Neuronal stem cell (in vitro differentiated cells): ENCODE measurements at regions not wholly inside any gene's neighbourhood (a gene's known extent, or its start where the extent isn't known, plus 50 kb on each side); places are given as distances from the start of the nearest gene placed in this dataset.

ENCODE experiments used
- DNase-seq: peaks from one replicate; pipeline ENCODE4 v3.0.0-alpha.2; 2013; ENCODE audit warnings: low spot score
- H2AFZ ChIP-seq: one replicate; pipeline ENCODE4 v1.6.1; 2013; ENCODE audit warnings: mild to moderate bottlenecking, low read length, inconsistent platforms
- H2AK5ac ChIP-seq: 2 replicates; pipeline ENCODE4 v1.6.1; 2013; ENCODE audit warnings: low read depth, mild to moderate bottlenecking, inconsistent platforms, low read length, moderate library complexity, mixed read lengths
- H2BK120ac ChIP-seq: 2 replicates; pipeline ENCODE4 v1.6.1; 2013; ENCODE audit warnings: low read depth, mild to moderate bottlenecking, inconsistent platforms, low read length, moderate library complexity, mixed read lengths
- H2BK12ac ChIP-seq: one replicate; pipeline ENCODE4 v1.6.1; 2013; ENCODE audit warnings: low read length, inconsistent platforms
- H2BK15ac ChIP-seq: 2 replicates; pipeline ENCODE4 v1.6.1; 2013; ENCODE audit warnings: mild to moderate bottlenecking, low read length, inconsistent platforms, mixed read lengths
- H2BK5ac ChIP-seq: one replicate; pipeline ENCODE4 v1.6.1; 2013; ENCODE audit warnings: inconsistent platforms, mild to moderate bottlenecking, low read length, moderate library complexity
- H3K14ac ChIP-seq: one replicate; pipeline ENCODE4 v1.6.1; 2013; ENCODE audit warnings: low read length, inconsistent platforms
- H3K18ac ChIP-seq: 2 replicates; pipeline ENCODE4 v1.6.1; 2013; ENCODE audit warnings: low read length, inconsistent platforms
- H3K23ac ChIP-seq: 2 replicates; pipeline ENCODE4 v1.6.1; 2013; ENCODE audit warnings: low read depth, mild to moderate bottlenecking, mixed read lengths, low read length, inconsistent platforms; ENCODE audit not compliant: poor library complexity
- H3K27ac ChIP-seq: replicated peaks from 3 replicates; pipeline ENCODE4 v1.5.1; 2013; ENCODE audit warnings: low read length, inconsistent platforms
- H3K27me3 ChIP-seq, 3 experiments: 2 replicates each; pipeline ENCODE4 v1.6.1; 2013; ENCODE audit warnings: low read length in 3 of 3, mild to moderate bottlenecking in 2 of 3, inconsistent platforms in 1 of 3, low read depth in 1 of 3, mixed read lengths in 1 of 3, moderate library complexity in 1 of 3; ENCODE audit not compliant: control insufficient read depth in 3 of 3, insufficient read depth in 3 of 3
- H3K36me3 ChIP-seq, 2 donors: replicated peaks in 1 of 2; 2 replicates each; pipeline ENCODE4 v1.6.1; 2013; ENCODE audit warnings: low read length in 2 of 2; ENCODE audit not compliant: control insufficient read depth in 2 of 2, insufficient read depth in 2 of 2
- H3K4ac ChIP-seq: 2 replicates; pipeline ENCODE4 v1.6.1; 2013; ENCODE audit warnings: inconsistent platforms, mild to moderate bottlenecking, low read length, moderate library complexity
- H3K4me1 ChIP-seq, 2 donors: 1 replicate in 1 of 2; 2 replicates in 1 of 2; pipeline ENCODE4 v1.6.1; 2013; ENCODE audit warnings: low read length in 2 of 2, low read depth in 1 of 2; ENCODE audit not compliant: control insufficient read depth in 2 of 2, insufficient read depth in 1 of 2
- H3K4me2 ChIP-seq: one replicate; pipeline ENCODE4 v1.6.1; 2013; ENCODE audit warnings: mild to moderate bottlenecking, low read length, inconsistent platforms; ENCODE audit not compliant: insufficient read depth, poor library complexity, severe bottlenecking
- H3K4me3 ChIP-seq, 2 donors: 2 replicates each; pipeline ENCODE4 v1.5.1; 2013; ENCODE audit warnings: low read length in 2 of 2, mild to moderate bottlenecking in 2 of 2, inconsistent platforms in 1 of 2, moderate library complexity in 1 of 2
- H3K79me1 ChIP-seq: one replicate; pipeline ENCODE4 v1.6.1; 2013; ENCODE audit warnings: low read depth, mild to moderate bottlenecking, inconsistent platforms, low read length, moderate library complexity
- H3K9ac ChIP-seq: one replicate; pipeline ENCODE4 v1.6.1; 2013; ENCODE audit warnings: mild to moderate bottlenecking, low read depth, low read length, inconsistent platforms; ENCODE audit not compliant: poor library complexity
- H3K9me3 ChIP-seq, 2 donors: replicated peaks in 1 of 2; 2 replicates each; pipeline versions ENCODE3 to v1.6.1; 2013; ENCODE audit warnings: low read length in 2 of 2, mild to moderate bottlenecking in 2 of 2, inconsistent platforms in 1 of 2, low read depth in 1 of 2, mixed read lengths in 1 of 2, moderate library complexity in 1 of 2; ENCODE audit not compliant: control insufficient read depth in 2 of 2, insufficient read depth in 1 of 2
- H4K8ac ChIP-seq: one replicate; pipeline ENCODE4 v1.6.1; 2013; ENCODE audit warnings: low read depth, mild to moderate bottlenecking, inconsistent platforms, low read length, moderate library complexity
- H4K91ac ChIP-seq: one replicate; pipeline ENCODE4 v1.6.1; 2013; ENCODE audit warnings: low read length, low read depth, mild to moderate bottlenecking, inconsistent platforms; ENCODE audit not compliant: poor library complexity
- WGBS, 2 donors: extraction: QIAGEN DNeasy Blood & Tissue Kit; methylation state at CpG; one replicate each; pipeline ENCODE4 v1.1.7; 2013; ENCODE audit warnings: missing lambda C conversion rate in 2 of 2, mixed read lengths in 1 of 2; ENCODE audit not compliant: insufficient read length in 2 of 2, insufficient replicate concordance in 1 of 2; ENCODE audit errors: extremely low coverage in 2 of 2; 5-methylcytosine and 5-hydroxymethylcytosine counted together

- no peak overlapping the region for H4K8ac ChIP-seq
- H2AK5ac ChIP-seq: no peak overlapping the region
- no CpG with 5 or more reads among the region's 6 CpGs for WGBS, 2 donors
- H3K36me3 ChIP-seq: no peaks in the 10 kb centered on the region
- H3K18ac ChIP-seq: no peak overlapping the region
- H2BK120ac ChIP-seq: no peak overlapping the region
- no peak overlapping the region for H3K23ac ChIP-seq
- no peak overlapping the region for H3K14ac ChIP-seq
- H3K27ac ChIP-seq: no peak overlapping the region
- no peak overlapping the region for H3K9ac ChIP-seq
- no peak overlapping the region for H2AFZ ChIP-seq
- H3K27me3 ChIP-seq: no peaks in the 10 kb centered on the region
- no peak overlapping the region for H3K4me2 ChIP-seq
- no peak overlapping the region for H4K91ac ChIP-seq
- no peak overlapping the region for H2BK5ac ChIP-seq
- H3K4me3 ChIP-seq: no peak overlapping the region
- H3K79me1 ChIP-seq: no peaks in the 10 kb centered on the region
- no peak overlapping the region for H3K4ac ChIP-seq
- peaks cover 0 to 1% of the 10 kb centered on the region in 2 donors for H3K4me1 ChIP-seq
- H2BK15ac ChIP-seq: no peak overlapping the region
- no peaks in the 10 kb centered on the region for H3K9me3 ChIP-seq
- no peak for DNase-seq
- H2BK12ac ChIP-seq: no peak overlapping the region
These were observed 279.8 kb downstream of the UTP18 start for GRCh38 chr17:51540151-51540550.

DNA sequence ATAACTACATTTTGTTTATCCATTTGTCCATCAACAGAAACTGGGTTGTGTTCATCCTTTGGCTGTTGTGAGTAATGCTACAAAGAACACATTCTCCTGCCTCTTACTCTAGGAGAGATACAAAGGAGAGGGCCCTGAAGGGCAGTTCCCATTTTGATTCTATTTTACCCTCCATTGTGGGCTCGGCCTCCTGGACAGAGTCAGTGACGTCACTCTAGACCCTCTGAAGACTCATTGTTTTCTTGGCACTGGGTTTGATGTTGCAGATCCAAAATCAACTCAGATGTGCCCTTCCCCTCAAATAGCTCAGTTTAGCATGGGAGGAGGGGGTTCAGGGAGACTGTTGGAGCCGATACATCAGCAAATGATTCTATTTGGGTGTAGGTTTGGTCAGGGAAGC, 280.9 kb downstream of the UTP18 start:
- Histone ChIP-seq H2BK120ac (no peak overlapping the region), H4K8ac (no peak overlapping the region), H2AK5ac (no peak overlapping the region), H2BK5ac (no peak overlapping the region), H4K91ac (no peak overlapping the region), H3K23ac (no peak overlapping the region), H3K27me3 (no peaks in the 10 kb centered on the region), H3K18ac (no peak overlapping the region), H3K4me2 (no peak overlapping the region), H3K27ac (no peak overlapping the region), H2BK12ac (no peak overlapping the region), H3K4me1 (peaks cover 0 to 1% of the 10 kb centered on the region in 2 donors), H3K79me1 (no peaks in the 10 kb centered on the region), H3K36me3 (no peaks in the 10 kb centered on the region), H3K4ac (no peak overlapping the region), H3K9ac (no peak overlapping the region), H3K14ac (no peak overlapping the region), H3K9me3 (no peaks in the 10 kb centered on the region), H3K4me3 (no peak overlapping the region), H2AFZ (no peak overlapping the region), H2BK15ac (no peak overlapping the region)
- no CpG with 5 or more reads among the region's 3 CpGs for WGBS, 2 donors
- DNase-seq: no peak

DNA sequence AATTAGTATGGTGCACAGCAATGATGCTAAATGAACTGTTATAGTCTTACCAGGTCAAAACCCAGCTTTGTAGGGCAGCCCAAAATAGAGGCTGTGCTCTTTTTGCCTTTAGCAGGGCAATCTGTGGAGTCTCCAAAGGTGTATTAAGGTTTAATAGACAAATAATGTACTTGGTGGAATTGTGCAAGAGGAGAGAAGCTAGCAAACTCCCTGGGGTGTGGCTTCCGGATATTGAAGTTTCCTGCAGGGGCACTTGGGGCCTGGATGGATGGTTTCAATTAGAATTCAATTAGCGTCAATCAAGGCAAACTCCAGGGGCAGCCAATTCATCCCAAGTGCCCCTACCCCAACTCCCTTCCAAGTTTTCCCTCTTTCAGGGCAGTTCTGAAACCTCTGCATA, 285.8 kb downstream of the UTP18 start:
- no peak overlapping the region for H3K27ac ChIP-seq
- WGBS, 2 donors: no CpG with 5 or more reads among the region's 2 CpGs
- H3K4me3 ChIP-seq: no peak overlapping the region
- H3K4me1 ChIP-seq: peaks cover 0 to 2% of the 10 kb centered on the region in 2 donors
- no peaks in the 10 kb centered on the region for H3K36me3 ChIP-seq
- DNase-seq: no peak
- H3K23ac ChIP-seq: no peak overlapping the region
- H3K9me3 ChIP-seq: no peaks in the 10 kb centered on the region
- no peak overlapping the region for H3K4me2 ChIP-seq
- H4K8ac ChIP-seq: no peak overlapping the region
- H2BK15ac ChIP-seq: no peak overlapping the region
- no peak overlapping the region for H2BK5ac ChIP-seq
- no peak overlapping the region for H3K4ac ChIP-seq
- no peak overlapping the region for H3K18ac ChIP-seq
- H2AK5ac ChIP-seq: no peak overlapping the region
- no peaks in the 10 kb centered on the region for H3K27me3 ChIP-seq
- no peaks in the 10 kb centered on the region for H3K79me1 ChIP-seq
- no peak overlapping the region for H2BK120ac ChIP-seq
- H2AFZ ChIP-seq: no peak overlapping the region
- H4K91ac ChIP-seq: no peak overlapping the region
- H2BK12ac ChIP-seq: no peak overlapping the region
- H3K9ac ChIP-seq: no peak overlapping the region
- no peak overlapping the region for H3K14ac ChIP-seq

- no peaks in the 10 kb centered on the region for H3K27me3 ChIP-seq
- no peak overlapping the region for H3K9ac ChIP-seq
- H2BK5ac ChIP-seq: no peak overlapping the region
- H3K23ac ChIP-seq: no peak overlapping the region
- WGBS, 2 donors: no CpG with 5 or more reads among the region's 4 CpGs
- no peak overlapping the region for H2BK120ac ChIP-seq
- H3K9me3 ChIP-seq: no peaks in the 10 kb centered on the region
- H2AFZ ChIP-seq: no peak overlapping the region
- no peak overlapping the region for H2BK15ac ChIP-seq
- H2AK5ac ChIP-seq: no peak overlapping the region
- H3K27ac ChIP-seq: no peak overlapping the region
- H3K4me3 ChIP-seq: no peak overlapping the region
- H2BK12ac ChIP-seq: no peak overlapping the region
- H3K14ac ChIP-seq: no peak overlapping the region
- H3K18ac ChIP-seq: no peak overlapping the region
- no peak overlapping the region for H3K4ac ChIP-seq
- no peak overlapping the region for H4K8ac ChIP-seq
- H3K4me2 ChIP-seq: no peak overlapping the region
- no peak for DNase-seq
- H4K91ac ChIP-seq: no peak overlapping the region
- H3K36me3 ChIP-seq: no peaks in the 10 kb centered on the region
- H3K4me1 ChIP-seq: peaks cover 0 to 1% of the 10 kb centered on the region in 2 donors
- no peaks in the 10 kb centered on the region for H3K79me1 ChIP-seq
These were observed 287.8 kb downstream of the UTP18 start for GRCh38 chr17:51548125-51548524.
